ENCODE measurements at regions not wholly inside any gene's neighbourhood (a gene's known extent, or its start where the extent isn't known, plus 50 kb on each side); places are given as distances from the start of the nearest gene placed in this dataset.

GRCh38 chr14:39763402-39763890, 331.2 kb upstream of the FBXO33 start:
- no peak for DNase-seq (ENCODE audit: extremely low spot score in 2 of 2)
- H3K4me3 ChIP-seq = no peak overlapping the region
- intact Hi-C loops (cut with DNase I) = no loop called here
- no peaks in the 10 kb centered on the region for H3K4me1 ChIP-seq
- H3K9me3 ChIP-seq = no peaks in the 10 kb centered on the region
- no peaks in the 10 kb centered on the region for H3K36me3 ChIP-seq
- no peak overlapping the region for H3K27ac ChIP-seq
- H3K27me3 ChIP-seq = no peaks in the 10 kb centered on the region
- TF ChIP-seq CTCF (IDR thresholded peaks at IDR 0.05) (no peak), POLR2AphosphoS5 (IDR thresholded peaks at IDR 0.05; ENCODE audit: insufficient read depth in 1 of 2, low read depth in 1 of 2) (no peak), POLR2A (IDR thresholded peaks at IDR 0.05) (no peak)

- TF ChIP-seq CTCF (IDR thresholded peaks at IDR 0.05) (no peak), POLR2A (IDR thresholded peaks at IDR 0.05) (no peak)
- Histone ChIP-seq H3K9me3 (no peaks in the 10 kb centered on the region), H3K4me3 (no peak overlapping the region), H3K36me3 (no peaks in the 10 kb centered on the region), H3K27me3 (no peaks in the 10 kb centered on the region), H3K27ac (no peak overlapping the region), H3K4me1 (no peaks in the 10 kb centered on the region)
- intact Hi-C loops (cut with DNase I) = no loop called here
- DNase-seq (ENCODE audit: extremely low spot score in 2 of 2) = no peak
Measured at GRCh38 chr14:39762576-39763401, 330.6 kb upstream of the FBXO33 start.

DNA sequence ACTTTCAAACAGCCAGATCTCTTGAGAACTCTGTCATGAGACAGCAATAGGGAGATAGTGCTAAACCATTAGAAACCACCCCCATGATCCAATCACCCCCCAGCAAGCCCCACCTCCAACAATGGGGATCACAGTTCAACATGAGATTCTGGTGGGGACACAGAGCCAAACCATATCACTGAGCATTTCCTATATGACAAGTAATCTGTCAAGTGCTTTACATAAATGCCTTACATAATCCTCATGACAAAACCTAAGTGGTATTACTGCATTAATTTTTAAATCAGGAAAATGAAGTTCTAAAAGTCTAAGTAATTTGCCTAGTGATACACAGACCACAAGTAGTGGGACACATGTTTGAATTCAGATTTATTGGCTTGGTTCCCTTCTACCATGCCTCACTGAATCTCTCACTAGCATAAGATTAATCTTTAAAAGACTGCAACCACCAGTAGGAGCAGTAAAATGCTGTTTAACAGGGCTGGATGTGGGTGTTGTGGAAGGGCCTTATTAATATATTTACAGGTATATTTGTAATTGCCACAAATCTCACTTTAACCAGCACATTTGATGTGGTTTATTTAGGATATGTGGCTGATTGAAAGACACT, 323.1 kb upstream of the FBXO33 start:
- no peak overlapping the region for H3K4me3 ChIP-seq
- H3K27ac ChIP-seq = no peak overlapping the region
- H3K4me1 ChIP-seq = no peaks in the 10 kb centered on the region
- no peak for DNase-seq (ENCODE audit: extremely low spot score in 2 of 2)
- no peaks in the 10 kb centered on the region for H3K36me3 ChIP-seq
- H3K9me3 ChIP-seq = no peaks in the 10 kb centered on the region
- TF ChIP-seq CTCF (IDR thresholded peaks at IDR 0.05) = no peak
- TF ChIP-seq POLR2A (IDR thresholded peaks at IDR 0.05) = no peak
- no peak for TF ChIP-seq POLR2AphosphoS5 (IDR thresholded peaks at IDR 0.05; ENCODE audit: insufficient read depth in 1 of 2, low read depth in 1 of 2)
- no peaks in the 10 kb centered on the region for H3K27me3 ChIP-seq
- intact Hi-C loops (cut with DNase I) = no loop called here

DNA sequence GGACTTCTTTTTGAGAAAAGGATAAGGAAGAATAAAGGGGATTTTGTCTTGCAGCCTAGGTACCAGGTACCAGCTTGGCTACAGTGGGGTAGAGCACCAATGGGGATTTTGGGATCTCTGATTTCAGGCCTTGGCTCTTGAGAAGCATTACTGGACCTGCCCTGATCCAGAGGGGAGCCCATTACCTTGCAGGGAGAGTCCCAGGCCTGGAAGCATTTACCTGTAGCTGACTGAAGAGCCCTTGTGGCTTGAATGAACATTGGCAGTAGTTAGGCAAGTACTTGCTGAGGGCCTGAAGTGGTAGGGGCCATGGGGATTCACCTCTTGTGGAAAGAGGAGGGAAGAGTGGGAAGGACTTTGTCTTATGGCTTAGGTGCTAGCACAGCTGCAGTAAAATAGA, 308.2 kb upstream of the FBXO33 start:
- Histone ChIP-seq H3K27ac (no peak overlapping the region), H3K36me3 (no peaks in the 10 kb centered on the region), H3K9me3 (no peaks in the 10 kb centered on the region), H3K4me1 (no peaks in the 10 kb centered on the region), H3K4me3 (no peak overlapping the region), H3K27me3 (no peaks in the 10 kb centered on the region)
- intact Hi-C loops (cut with DNase I) = no loop called here
- DNase-seq (ENCODE audit: extremely low spot score in 2 of 2) = no peak
- TF ChIP-seq CTCF (IDR thresholded peaks at IDR 0.05) = no peak
- no peak for TF ChIP-seq POLR2AphosphoS5 (IDR thresholded peaks at IDR 0.05; ENCODE audit: insufficient read depth in 1 of 2, low read depth in 1 of 2)
- no peak for TF ChIP-seq POLR2A (IDR thresholded peaks at IDR 0.05)

DNA sequence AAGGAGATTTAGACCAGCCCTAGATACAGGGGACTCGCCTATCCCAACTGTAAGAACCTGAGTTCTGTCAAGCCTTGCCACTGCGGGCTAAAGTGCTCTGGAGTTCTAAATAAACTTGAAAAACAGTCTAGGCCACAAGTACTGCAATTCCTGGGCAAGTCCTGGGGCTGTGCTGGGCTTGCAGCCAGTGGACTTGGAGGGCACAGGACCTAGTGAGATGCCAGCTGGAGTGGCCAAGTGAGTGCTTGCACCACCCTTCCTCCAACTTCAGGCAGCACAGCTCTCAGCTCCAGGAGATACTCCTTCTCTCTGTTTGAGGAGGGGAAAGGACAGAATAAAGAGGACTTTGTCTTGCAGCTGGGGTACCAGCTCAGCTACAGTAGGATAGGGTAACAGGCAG, 307.6 kb upstream of the FBXO33 start:
- no peak for DNase-seq (ENCODE audit: extremely low spot score in 2 of 2)
- H3K9me3 ChIP-seq = no peaks in the 10 kb centered on the region
- no peak overlapping the region for H3K27ac ChIP-seq
- H3K36me3 ChIP-seq = no peaks in the 10 kb centered on the region
- intact Hi-C loops (cut with DNase I) = no loop called here
- no peaks in the 10 kb centered on the region for H3K27me3 ChIP-seq
- TF ChIP-seq POLR2A (IDR thresholded peaks at IDR 0.05) (no peak), CTCF (IDR thresholded peaks at IDR 0.05) (no peak), POLR2AphosphoS5 (IDR thresholded peaks at IDR 0.05; ENCODE audit: insufficient read depth in 1 of 2, low read depth in 1 of 2) (no peak)
- no peak overlapping the region for H3K4me3 ChIP-seq
- H3K4me1 ChIP-seq = no peaks in the 10 kb centered on the region
